ENCODE measurements at regions not wholly inside any gene's neighbourhood (a gene's known extent, or its start where the extent isn't known, plus 50 kb on each side); places are given as distances from the start of the nearest gene placed in this dataset.

DNA sequence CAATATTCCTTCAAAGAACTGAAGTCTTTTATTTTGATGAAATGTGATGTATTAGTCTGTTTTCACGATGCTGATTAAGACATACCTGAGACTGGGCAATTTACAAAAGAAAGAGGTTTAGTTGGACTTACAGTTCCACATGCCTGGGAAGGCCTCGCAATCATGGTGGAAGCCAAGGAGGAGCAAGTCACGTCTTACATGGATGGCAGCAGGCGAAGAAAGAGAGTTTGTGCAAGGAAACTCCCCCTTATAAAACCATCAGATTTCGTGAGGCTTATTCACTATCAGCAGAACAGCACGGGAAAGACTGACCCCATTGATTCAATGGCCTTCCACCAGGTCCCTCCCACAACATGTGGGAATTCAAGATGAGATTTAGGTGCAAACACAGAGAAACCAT, 750.3 kb upstream of the KCND2 start:
- H3K27me3 ChIP-seq (replicated peaks; ENCODE audit: control insufficient read depth, insufficient read depth, low read length): no peaks in the 10 kb centered on the region; the same call in 1 of the 2 replicates
- H3K4me1 ChIP-seq: no peaks in the 10 kb centered on the region
- Mint-ChIP-seq H3K27ac (ENCODE audit: unreplicated experiment) (no peak overlapping the region), H3K9me3 (ENCODE audit: unreplicated experiment) (peaks cover 15% of the 10 kb centered on the region), H3K27me3 (ENCODE audit: insufficient read depth, unreplicated experiment) (no peaks in the 10 kb centered on the region), H3K4me1 (ENCODE audit: low read depth, unreplicated experiment) (no peaks in the 10 kb centered on the region), H3K36me3 (ENCODE audit: insufficient read depth, unreplicated experiment) (no peaks in the 10 kb centered on the region), H3K4me3 (ENCODE audit: unreplicated experiment) (no peak overlapping the region)
- H3K9me3 ChIP-seq: peaks cover 3% of the 10 kb centered on the region; the same call in 1 of the 2 replicates
- no peaks in the 10 kb centered on the region for H3K36me3 ChIP-seq (ENCODE audit: control insufficient read depth, insufficient read depth, low read length)
- no peak overlapping the region for H3K4me3 ChIP-seq (ENCODE audit: low read depth, low read length)
- intact Hi-C loops (cut with micrococcal nuclease; ENCODE audit: unreplicated experiment): no loop called here
- CTCF ChIA-PET: no interaction called here
- POLR2A ChIA-PET: no interaction called here
- no peak for DNase-seq
- TF ChIP-seq, protein P1, sequence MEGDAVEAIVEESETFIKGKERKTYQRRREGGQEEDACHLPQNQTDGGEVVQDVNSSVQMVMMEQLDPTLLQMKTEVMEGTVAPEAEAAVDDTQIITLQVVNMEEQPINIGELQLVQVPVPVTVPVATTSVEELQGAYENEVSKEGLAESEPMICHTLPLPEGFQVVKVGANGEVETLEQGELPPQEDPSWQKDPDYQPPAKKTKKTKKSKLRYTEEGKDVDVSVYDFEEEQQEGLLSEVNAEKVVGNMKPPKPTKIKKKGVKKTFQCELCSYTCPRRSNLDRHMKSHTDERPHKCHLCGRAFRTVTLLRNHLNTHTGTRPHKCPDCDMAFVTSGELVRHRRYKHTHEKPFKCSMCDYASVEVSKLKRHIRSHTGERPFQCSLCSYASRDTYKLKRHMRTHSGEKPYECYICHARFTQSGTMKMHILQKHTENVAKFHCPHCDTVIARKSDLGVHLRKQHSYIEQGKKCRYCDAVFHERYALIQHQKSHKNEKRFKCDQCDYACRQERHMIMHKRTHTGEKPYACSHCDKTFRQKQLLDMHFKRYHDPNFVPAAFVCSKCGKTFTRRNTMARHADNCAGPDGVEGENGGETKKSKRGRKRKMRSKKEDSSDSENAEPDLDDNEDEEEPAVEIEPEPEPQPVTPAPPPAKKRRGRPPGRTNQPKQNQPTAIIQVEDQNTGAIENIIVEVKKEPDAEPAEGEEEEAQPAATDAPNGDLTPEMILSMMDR (IDR thresholded peaks at IDR 0.05; ENCODE audit: insufficient read depth in 1 of 2, low read depth in 1 of 2, low read length in 1 of 2, severe bottlenecking in 1 of 2, unreplicated experiment in 1 of 2): no peak
- BruUV-seq (replicated peaks): no TSS peak

GRCh38 chr7:119545118-119545517, 727.9 kb upstream of the KCND2 start:
- no peak overlapping the region for H3K27ac Mint-ChIP-seq (ENCODE audit: unreplicated experiment)
- BruUV-seq (replicated peaks): no TSS peak
- no peaks in the 10 kb centered on the region for H3K27me3 Mint-ChIP-seq (ENCODE audit: insufficient read depth, unreplicated experiment)
- ChIA-PET CTCF (interaction anchor here (1.0 kb wide), 1 partner anchor 63 kb away, joined by 3 read pairs; no protein-coding TSS in a partner anchor), POLR2A (no interaction called here)
- Histone ChIP-seq H3K9me3 (no peaks in the 10 kb centered on the region), H3K4me1 (peaks cover 12% of the 10 kb centered on the region; the same call in 1 of the 2 replicates), H3K27me3 (replicated peaks; ENCODE audit: control insufficient read depth, insufficient read depth, low read length) (no peaks in the 10 kb centered on the region), H3K36me3 (ENCODE audit: control insufficient read depth, insufficient read depth, low read length) (no peaks in the 10 kb centered on the region), H3K4me3 (ENCODE audit: low read depth, low read length) (no peak overlapping the region)
- DNase-seq: peak in 1 of 2 experiments; percentile 4
- peaks cover 7% of the 10 kb centered on the region for H3K4me1 Mint-ChIP-seq (ENCODE audit: low read depth, unreplicated experiment)
- H3K36me3 Mint-ChIP-seq (ENCODE audit: insufficient read depth, unreplicated experiment): no peaks in the 10 kb centered on the region
- intact Hi-C loops (cut with micrococcal nuclease; ENCODE audit: unreplicated experiment): no loop called here
- TF ChIP-seq, protein P1 (IDR thresholded peaks at IDR 0.05; ENCODE audit: insufficient read depth in 1 of 2, low read depth in 1 of 2, low read length in 1 of 2, severe bottlenecking in 1 of 2, unreplicated experiment in 1 of 2): no peak
- no peaks in the 10 kb centered on the region for H3K9me3 Mint-ChIP-seq (ENCODE audit: unreplicated experiment)
- no peak overlapping the region for H3K4me3 Mint-ChIP-seq (ENCODE audit: unreplicated experiment)

GRCh38 chr7:119555788-119556187, 717.2 kb upstream of the KCND2 start:
- no peaks in the 10 kb centered on the region for H3K4me1 Mint-ChIP-seq (ENCODE audit: low read depth, unreplicated experiment)

More at GRCh38 chr7:119555788-119556187, 717.2 kb upstream of the KCND2 start:
- no peaks in the 10 kb centered on the region for H3K9me3 ChIP-seq
- no peak overlapping the region for H3K27ac Mint-ChIP-seq (ENCODE audit: unreplicated experiment)
- TF ChIP-seq, protein P1 (IDR thresholded peaks at IDR 0.05; ENCODE audit: insufficient read depth in 1 of 2, low read depth in 1 of 2, low read length in 1 of 2, severe bottlenecking in 1 of 2, unreplicated experiment in 1 of 2): no peak
- intact Hi-C loops (cut with micrococcal nuclease; ENCODE audit: unreplicated experiment): no loop called here
- no peaks in the 10 kb centered on the region for H3K27me3 ChIP-seq (replicated peaks; ENCODE audit: control insufficient read depth, insufficient read depth, low read length)
- ChIA-PET POLR2A (no interaction called here), CTCF (no interaction called here)
- no peaks in the 10 kb centered on the region for H3K4me1 ChIP-seq
- H3K36me3 Mint-ChIP-seq (ENCODE audit: insufficient read depth, unreplicated experiment): no peaks in the 10 kb centered on the region
- no peaks in the 10 kb centered on the region for H3K36me3 ChIP-seq (ENCODE audit: control insufficient read depth, insufficient read depth, low read length)
- H3K4me3 Mint-ChIP-seq (ENCODE audit: unreplicated experiment): no peak overlapping the region
- H3K9me3 Mint-ChIP-seq (ENCODE audit: unreplicated experiment): no peaks in the 10 kb centered on the region
- no peaks in the 10 kb centered on the region for H3K27me3 Mint-ChIP-seq (ENCODE audit: insufficient read depth, unreplicated experiment)
- H3K4me3 ChIP-seq (ENCODE audit: low read depth, low read length): no peak overlapping the region
- no TSS peak for BruUV-seq (replicated peaks)
- DNase-seq: no peak

Measured in Caco-2 (cell line).